ENCODE measurements at regions not wholly inside any gene's neighbourhood (a gene's known extent, or its start where the extent isn't known, plus 50 kb on each side); places are given as distances from the start of the nearest gene placed in this dataset.

- Histone ChIP-seq H3K4me3 (no peak overlapping the region), H3K9me3 (replicated peaks; ENCODE audit: control insufficient read depth, insufficient read depth, low read length) (no peaks in the 10 kb centered on the region), H4K20me1 (ENCODE audit: control insufficient read depth, insufficient read depth) (no peaks in the 10 kb centered on the region), H3K9ac (ENCODE audit: control insufficient read depth, insufficient read depth, low read length) (no peak overlapping the region), H3K36me3 (ENCODE audit: control insufficient read depth in 2 of 2, insufficient read depth in 2 of 2, low read length in 1 of 2) (no peaks in the 10 kb centered on the region), H3K79me2 (ENCODE audit: control insufficient read depth, insufficient read depth, low read length) (no peaks in the 10 kb centered on the region), H3K27me3 (replicated peaks in 1 of 2; ENCODE audit: control insufficient read depth in 2 of 2, insufficient read depth in 2 of 2, low read length in 1 of 2) (peaks cover 0 to 2% of the 10 kb centered on the region in 2 experiments; a peak in 1 of 4 replicates), H3K4me2 (ENCODE audit: control insufficient read depth, insufficient read depth) (no peak overlapping the region), H3K27ac (ENCODE audit: control insufficient read depth, insufficient read depth) (no peak overlapping the region), H2AFZ (ENCODE audit: control insufficient read depth, low read depth, low read length) (no peak overlapping the region), H3K4me1 (ENCODE audit: control insufficient read depth, insufficient read depth, low read length) (no peaks in the 10 kb centered on the region)
- no peak for TF ChIP-seq NR2F1 (conservative IDR thresholded peaks at IDR 0.05)
- WGBS (ENCODE audit: insufficient coverage, insufficient replicate concordance, low lambda C conversion rate, missing lambda C conversion rate), result 52% methylated on average over 11 of the region's 11 CpGs
- SMC1A ChIA-PET (ENCODE audit: uncharacterized antibody, unreplicated experiment), result no interaction called here
- no peak for ATAC-seq
- DNase-seq (ENCODE audit: low read depth, low spot score), result no peak
- POLR2A ChIA-PET, result no interaction called here
- no TSS peak for BruUV-seq (replicated peaks)
- intact Hi-C loops (cut with micrococcal nuclease; ENCODE audit: unreplicated experiment) (no loop called here), in situ Hi-C loops (cut with MboI) (no loop called here)
- FAIRE-seq, result no peak
- CTCF ChIA-PET, result no interaction called here
- RAD21 ChIA-PET (ENCODE audit: unreplicated experiment), result no interaction called here
These were observed 58.7 kb upstream of the RNU6ATAC start for GRCh38 chr9:134223091-134223490.

- Histone ChIP-seq H3K9ac (ENCODE audit: control insufficient read depth, insufficient read depth, low read length) (no peak overlapping the region), H3K79me2 (ENCODE audit: control insufficient read depth, insufficient read depth, low read length) (no peaks in the 10 kb centered on the region), H3K4me1 (ENCODE audit: control insufficient read depth, insufficient read depth, low read length) (no peaks in the 10 kb centered on the region), H3K4me3 (no peak overlapping the region), H3K36me3 (ENCODE audit: control insufficient read depth in 2 of 2, insufficient read depth in 2 of 2, low read length in 1 of 2) (no peaks in the 10 kb centered on the region), H2AFZ (ENCODE audit: control insufficient read depth, low read depth, low read length) (no peak overlapping the region), H3K9me3 (replicated peaks; ENCODE audit: control insufficient read depth, insufficient read depth, low read length) (no peaks in the 10 kb centered on the region), H3K4me2 (ENCODE audit: control insufficient read depth, insufficient read depth) (no peak overlapping the region), H3K27me3 (replicated peaks in 1 of 2; ENCODE audit: control insufficient read depth in 2 of 2, insufficient read depth in 2 of 2, low read length in 1 of 2) (peaks cover 0 to 2% of the 10 kb centered on the region in 2 experiments; a peak in 1 of 4 replicates), H3K27ac (ENCODE audit: control insufficient read depth, insufficient read depth) (no peak overlapping the region), H4K20me1 (ENCODE audit: control insufficient read depth, insufficient read depth) (no peaks in the 10 kb centered on the region)
- BruUV-seq (replicated peaks), result no TSS peak
- ChIA-PET CTCF (interaction anchor here (1.0 kb wide), 1 partner anchor 53 kb away, joined by 3 read pairs; no protein-coding TSS in a partner anchor), POLR2A (no interaction called here), SMC1A (ENCODE audit: uncharacterized antibody, unreplicated experiment) (no interaction called here), RAD21 (ENCODE audit: unreplicated experiment) (no interaction called here)
- intact Hi-C loops (cut with micrococcal nuclease; ENCODE audit: unreplicated experiment) (no loop called here), in situ Hi-C loops (cut with MboI) (no loop called here)
- ATAC-seq (no peak), FAIRE-seq (no peak), DNase-seq (ENCODE audit: low read depth, low spot score) (no peak)
- WGBS (ENCODE audit: insufficient coverage, insufficient replicate concordance, low lambda C conversion rate, missing lambda C conversion rate), result 53% methylated on average over 15 of the region's 15 CpGs
- TF ChIP-seq POLR2AphosphoS2 (IDR thresholded peaks at IDR 0.05; ENCODE audit: low read depth, low read length) (no peak), RB1 (IDR thresholded peaks at IDR 0.05; ENCODE audit: borderline replicate concordance) (no peak), TCF12 (IDR thresholded peaks at IDR 0.05; ENCODE audit: low read depth, low read length) (no peak), HDAC2 (IDR thresholded peaks at IDR 0.05) (no peak), IRF5 (IDR thresholded peaks at IDR 0.05; ENCODE audit: borderline replicate concordance) (no peak), ZNF217 (IDR thresholded peaks at IDR 0.05) (no peak), RELA (IDR thresholded peaks at IDR 0.05; ENCODE audit: borderline replicate concordance, partially characterized antibody) (no peak), BCL11A (IDR thresholded peaks at IDR 0.05; ENCODE audit: low read depth, low read length) (no peak), RUNX3 (IDR thresholded peaks at IDR 0.05; ENCODE audit: low read length) (no peak), POLR2A (IDR thresholded peaks at IDR 0.05; ENCODE audit: low read depth, low read length) (no peak)
These were observed 59.3 kb upstream of the RNU6ATAC start for GRCh38 chr9:134223591-134224122.

Measured in GM12878 (cell line).